Heart left ventricle (tissue), 13 donors: ENCODE measurements at regions not wholly inside any gene's neighbourhood (a gene's known extent, or its start where the extent isn't known, plus 50 kb on each side); places are given as distances from the start of the nearest gene placed in this dataset.

Experiments
- POLR2A ChIP-seq, 2 donors: fragments of 450-650 bp; IDR thresholded peaks; one replicate each; pipeline ENCODE4 v1.6.1; 2017; ENCODE audit warnings: antibody characterized with exemption in 2 of 2, mild to moderate bottlenecking in 2 of 2, moderate library complexity in 2 of 2
- TF ChIP-seq, protein P1 (sequence below), 12 donors: fragments of 200-600 bp; sonication (generic) in 4 of 12; IDR thresholded peaks; one replicate each; pipeline versions ENCODE4 v1.5.0 to v1.8.0; 2018 to 2022; ENCODE audit warnings: antibody characterized with exemption in 12 of 12, mild to moderate bottlenecking in 5 of 12
- donor health status: ischemic (EF 13 %, LVEDD 7.1; RV severe dilation, severe dysfunction).
- donor health status: DM: no; HTN: yes; CAD: no.
- donor health status: DM: no; HTN: no; CAD: no.
- donor health status: ischemic (EF 25% LVEDD 6.9; RV normal size, moderate dysfunction).
- donor health status: ischemic (EF 25% LVEDD 5.7; RV mildly dilated, moderate dysfunction).
- donor health status: ischemic (EF 35%, LVEDD 5.7; RV mildly dilated, moderate dysfunction).
- donor health status: nonischemic (EF 11% LVEDD 7.7; RV severe dilation, severe dysfunction).
- donor health status: DM: yes; HTN: yes; CAD: no.
- donor health status: PGD.
- donor health status: ischemic (EF 29% LVEDD 5.4; RV normal size, mild dysfunction).
- donor health status: nonischemic (EF 23%, LVEDD 6.1; RV moderate dilation, normal function).

- TF ChIP-seq, protein P1, sequence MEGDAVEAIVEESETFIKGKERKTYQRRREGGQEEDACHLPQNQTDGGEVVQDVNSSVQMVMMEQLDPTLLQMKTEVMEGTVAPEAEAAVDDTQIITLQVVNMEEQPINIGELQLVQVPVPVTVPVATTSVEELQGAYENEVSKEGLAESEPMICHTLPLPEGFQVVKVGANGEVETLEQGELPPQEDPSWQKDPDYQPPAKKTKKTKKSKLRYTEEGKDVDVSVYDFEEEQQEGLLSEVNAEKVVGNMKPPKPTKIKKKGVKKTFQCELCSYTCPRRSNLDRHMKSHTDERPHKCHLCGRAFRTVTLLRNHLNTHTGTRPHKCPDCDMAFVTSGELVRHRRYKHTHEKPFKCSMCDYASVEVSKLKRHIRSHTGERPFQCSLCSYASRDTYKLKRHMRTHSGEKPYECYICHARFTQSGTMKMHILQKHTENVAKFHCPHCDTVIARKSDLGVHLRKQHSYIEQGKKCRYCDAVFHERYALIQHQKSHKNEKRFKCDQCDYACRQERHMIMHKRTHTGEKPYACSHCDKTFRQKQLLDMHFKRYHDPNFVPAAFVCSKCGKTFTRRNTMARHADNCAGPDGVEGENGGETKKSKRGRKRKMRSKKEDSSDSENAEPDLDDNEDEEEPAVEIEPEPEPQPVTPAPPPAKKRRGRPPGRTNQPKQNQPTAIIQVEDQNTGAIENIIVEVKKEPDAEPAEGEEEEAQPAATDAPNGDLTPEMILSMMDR (IDR thresholded peaks at IDR 0.05): no peak
- TF ChIP-seq POLR2A (IDR thresholded peaks at IDR 0.05): no peak
Observed at GRCh38 chr5:86320266-86320665, 297.5 kb upstream of the COX7C start.
